ENCODE measurements at regions not wholly inside any gene's neighbourhood (a gene's known extent, or its start where the extent isn't known, plus 50 kb on each side); places are given as distances from the start of the nearest gene placed in this dataset.

- no peak overlapping the region for H3K4me3 ChIP-seq (ENCODE audit: low read depth, low read length)
- FAIRE-seq (no peak), DNase-seq (ENCODE audit: low read depth) (no peak)
- no peaks in the 10 kb centered on the region for H3K36me3 ChIP-seq (ENCODE audit: control insufficient read depth, insufficient read depth, low read length)
- no peak for TF ChIP-seq CTCF (IDR thresholded peaks at IDR 0.05; ENCODE audit: insufficient read depth, low read length, severe bottlenecking)
- no peaks in the 10 kb centered on the region for H3K27me3 ChIP-seq (ENCODE audit: control insufficient read depth, insufficient read depth, low read length)
Measured at GRCh38 chr6:82744286-82745015, 321.2 kb downstream of the UBE3D start.

- Histone ChIP-seq H3K27me3 (ENCODE audit: control insufficient read depth, insufficient read depth, low read length) (no peaks in the 10 kb centered on the region), H3K36me3 (ENCODE audit: control insufficient read depth, insufficient read depth, low read length) (no peaks in the 10 kb centered on the region), H3K4me3 (ENCODE audit: low read depth, low read length) (no peak overlapping the region)
- no peak for TF ChIP-seq CTCF (IDR thresholded peaks at IDR 0.05; ENCODE audit: insufficient read depth, low read length, severe bottlenecking)
- FAIRE-seq, result no peak
- DNase-seq (ENCODE audit: low read depth), result no peak
Measured at GRCh38 chr6:82750556-82750955, 315.1 kb downstream of the UBE3D start.

GRCh38 chr6:82751718-82752117 is 313.9 kb downstream of the UBE3D start:
- no peaks in the 10 kb centered on the region for H3K27me3 ChIP-seq (ENCODE audit: control insufficient read depth, insufficient read depth, low read length)
- DNase-seq (ENCODE audit: low read depth) (no peak), FAIRE-seq (no peak)
- H3K4me3 ChIP-seq (ENCODE audit: low read depth, low read length), result no peak overlapping the region
- H3K36me3 ChIP-seq (ENCODE audit: control insufficient read depth, insufficient read depth, low read length), result no peaks in the 10 kb centered on the region
- TF ChIP-seq CTCF (IDR thresholded peaks at IDR 0.05; ENCODE audit: insufficient read depth, low read length, severe bottlenecking), result no peak

GRCh38 chr6:82761674-82762345 is 303.8 kb downstream of the UBE3D start:
- H3K36me3 ChIP-seq (ENCODE audit: control insufficient read depth, insufficient read depth, low read length), result no peaks in the 10 kb centered on the region
- FAIRE-seq, result no peak
- no peak overlapping the region for H3K4me3 ChIP-seq (ENCODE audit: low read depth, low read length)
- no peaks in the 10 kb centered on the region for H3K27me3 ChIP-seq (ENCODE audit: control insufficient read depth, insufficient read depth, low read length)
- TF ChIP-seq CTCF (IDR thresholded peaks at IDR 0.05; ENCODE audit: insufficient read depth, low read length, severe bottlenecking), result no peak
- no peak for DNase-seq (ENCODE audit: low read depth)

GRCh38 chr6:82766476-82766875 is 299.2 kb downstream of the UBE3D start:
- no peaks in the 10 kb centered on the region for H3K36me3 ChIP-seq (ENCODE audit: control insufficient read depth, insufficient read depth, low read length)
- peak; percentile 89 for DNase-seq (ENCODE audit: low read depth)
- no peak overlapping the region for H3K4me3 ChIP-seq (ENCODE audit: low read depth, low read length)
- TF ChIP-seq CTCF (IDR thresholded peaks at IDR 0.05; ENCODE audit: insufficient read depth, low read length, severe bottlenecking), result no peak
- H3K27me3 ChIP-seq (ENCODE audit: control insufficient read depth, insufficient read depth, low read length), result no peaks in the 10 kb centered on the region
- FAIRE-seq, result no peak
